WTC11 (cell line): ENCODE measurements at regions not wholly inside any gene's neighbourhood (a gene's known extent, or its start where the extent isn't known, plus 50 kb on each side); places are given as distances from the start of the nearest gene placed in this dataset.

Experiments
- ATAC-seq: fragments of 200-7000 bp; cut with Tn5 transposase; 2 replicates; pipeline ENCODE4 v1.10.0; 2021; ENCODE audit warnings: mild to moderate bottlenecking, moderate library complexity
- CTCF ChIA-PET: fragments of 300-600 bp; sonication (Branson Sonifier 250); formaldehyde crosslinking; loops from one replicate; lab custom pipeline; 2021; ENCODE audit warnings: antibody characterized with exemption; lab: Charles Lee
- POLR2A ChIA-PET: fragments of 350-600 bp; sonication (Branson Sonifier 250); formaldehyde crosslinking; loops from one replicate; lab custom pipeline; 2021; ENCODE audit warnings: antibody characterized with exemption; lab: Charles Lee
- DNase-seq: peaks from one replicate; pipeline ENCODE4 v3.0.0; 2021; ENCODE audit warnings: low spot score
- H3K27ac Mint-ChIP-seq: 2 replicates; pipeline ENCODE4 v1.8.0; 2021; ENCODE audit warnings: mixed read lengths
- H3K27me3 Mint-ChIP-seq: 2 replicates; pipeline ENCODE4 v1.8.0; 2021; ENCODE audit warnings: low read depth, mild to moderate bottlenecking, moderate library complexity, mixed read lengths
- H3K36me3 Mint-ChIP-seq: 2 replicates; pipeline ENCODE4 v1.8.0; 2021; ENCODE audit warnings: mixed read lengths
- H3K4me1 Mint-ChIP-seq: 2 replicates; pipeline ENCODE4 v1.8.0; 2022; ENCODE audit warnings: mixed read lengths
- H3K4me3 Mint-ChIP-seq: 2 replicates; pipeline ENCODE4 v1.8.0; 2021; ENCODE audit warnings: mild to moderate bottlenecking, moderate library complexity, mixed read lengths
- H3K9me3 Mint-ChIP-seq: 2 replicates; pipeline ENCODE4 v1.8.0; 2021; ENCODE audit warnings: mixed read lengths
- ATF1 ChIP-seq: sonication (generic); formaldehyde crosslinking; IDR thresholded peaks from 2 replicates; pipeline ENCODE4 v1.8.1; 2023; ENCODE audit warnings: mild to moderate bottlenecking, moderate library complexity, missing genetic modification reagents
- ATF6 ChIP-seq: sonication (generic); formaldehyde crosslinking; IDR thresholded peaks from 2 replicates; pipeline ENCODE4 v1.8.1; 2023; ENCODE audit warnings: mild to moderate bottlenecking, missing genetic modification reagents
- ETV6 ChIP-seq: sonication (generic); formaldehyde crosslinking; IDR thresholded peaks from 2 replicates; pipeline ENCODE4 v1.8.1; 2022; ENCODE audit warnings: mild to moderate bottlenecking, missing genetic modification reagents
- GTF2I ChIP-seq: fragments of 250-450 bp; sonication (Bioruptor Pico); conservative IDR thresholded peaks from 2 replicates; pipeline ENCODE4 v1.4.0; 2021; ENCODE audit warnings: mild to moderate bottlenecking
- IRF1 ChIP-seq: sonication (generic); formaldehyde crosslinking; IDR thresholded peaks from 2 replicates; pipeline ENCODE4 v1.8.0; 2023; ENCODE audit warnings: missing genetic modification reagents
- NR2C2 ChIP-seq: sonication (generic); formaldehyde crosslinking; IDR thresholded peaks from 2 replicates; pipeline ENCODE4 v1.8.0; 2022; ENCODE audit warnings: mild to moderate bottlenecking, missing genetic modification reagents
- NR3C1 ChIP-seq: sonication (generic); formaldehyde crosslinking; conservative IDR thresholded peaks from 2 replicates; pipeline ENCODE4 v1.8.1; 2023; ENCODE audit warnings: low read depth, mild to moderate bottlenecking, missing genetic modification reagents
- RORB ChIP-seq: fragments of 250-450 bp; sonication (Bioruptor Pico); IDR thresholded peaks from 2 replicates; pipeline ENCODE4 v1.9.0; 2021; ENCODE audit warnings: mild to moderate bottlenecking
- SMAD4 ChIP-seq: sonication (generic); formaldehyde crosslinking; IDR thresholded peaks from 2 replicates; pipeline ENCODE4 v1.8.0; 2022; ENCODE audit warnings: mild to moderate bottlenecking, missing genetic modification reagents
- SOX15 ChIP-seq: fragments of 250-450 bp; sonication (Bioruptor Pico); IDR thresholded peaks from 2 replicates; pipeline ENCODE4 v1.9.0; 2021; ENCODE audit warnings: mild to moderate bottlenecking
- ZBTB21 ChIP-seq: sonication (generic); formaldehyde crosslinking; IDR thresholded peaks from 2 replicates; pipeline ENCODE4 v1.8.1; 2023; ENCODE audit warnings: mild to moderate bottlenecking, missing genetic modification reagents, borderline replicate concordance
- ZBTB43 ChIP-seq: sonication (generic); formaldehyde crosslinking; IDR thresholded peaks from 2 replicates; pipeline ENCODE4 v1.8.1; 2023; ENCODE audit warnings: mild to moderate bottlenecking, missing genetic modification reagents
- ZNF138 ChIP-seq: sonication (generic); formaldehyde crosslinking; conservative IDR thresholded peaks from 2 replicates; pipeline ENCODE4 v1.8.1; 2022; ENCODE audit warnings: mild to moderate bottlenecking, moderate library complexity, missing genetic modification reagents
- ZNF232 ChIP-seq: sonication (generic); formaldehyde crosslinking; IDR thresholded peaks from 2 replicates; pipeline ENCODE4 v1.8.0; 2022; ENCODE audit warnings: mild to moderate bottlenecking, missing genetic modification reagents
- ZNF423 ChIP-seq: fragments of 250-450 bp; sonication (Bioruptor Pico); IDR thresholded peaks from 2 replicates; pipeline ENCODE4 v2.1.2; 2022; ENCODE audit warnings: mild to moderate bottlenecking, moderate library complexity
- TF ChIP-seq, protein P1 (sequence below): fragments of 200-600 bp; IDR thresholded peaks from 2 replicates; pipeline ENCODE4 v1.8.0; 2022; ENCODE audit warnings: antibody characterized with exemption
- TF ChIP-seq, protein P2 (sequence below): sonication (generic); formaldehyde crosslinking; IDR thresholded peaks from 2 replicates; pipeline ENCODE4 v1.8.1; 2022; ENCODE audit warnings: low read depth, missing genetic modification reagents, borderline replicate concordance

DNA sequence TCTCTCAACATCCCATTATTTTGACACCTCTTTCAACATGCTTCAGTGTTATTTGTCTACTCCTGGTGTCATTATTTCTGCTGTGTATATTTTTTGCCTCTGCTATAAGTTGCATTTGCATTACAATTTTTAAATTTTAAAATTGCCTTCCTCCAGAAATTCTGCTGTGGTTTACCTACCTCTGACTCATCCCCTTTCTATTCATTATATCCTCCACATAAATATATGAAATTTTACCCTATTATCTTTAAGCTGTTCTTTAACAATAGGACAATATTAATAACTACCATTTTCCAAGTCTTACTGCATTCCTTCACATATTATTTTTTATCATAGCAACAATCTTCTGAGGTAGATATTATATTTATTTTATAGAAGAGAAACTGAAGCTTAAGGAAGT lies 178.1 kb upstream of the NRIP1 start:
- H3K9me3 Mint-ChIP-seq: no peaks in the 10 kb centered on the region
- H3K36me3 Mint-ChIP-seq: no peaks in the 10 kb centered on the region
- H3K4me1 Mint-ChIP-seq: peaks cover 31% of the 10 kb centered on the region
- ATAC-seq (no peak), DNase-seq (no peak)
- POLR2A ChIA-PET: interaction anchor here (0.7 kb wide), 1 partner anchor 235 kb away, joined by 3 read pairs; no protein-coding TSS in a partner anchor
- no peak overlapping the region for H3K27ac Mint-ChIP-seq
- CTCF ChIA-PET: interaction anchor here (1.1 to 1.4 kb wide), 3 partner anchors 178 to 278 kb away, joined by 3 to 9 read pairs (median 3); partner anchors contain the start of gene NRIP1
- H3K27me3 Mint-ChIP-seq: peaks cover 92% of the 10 kb centered on the region
- TF ChIP-seq ZNF138 (CRISPR knock-in tag) (no peak), NR3C1 (CRISPR knock-in tag) (no peak), RORB (CRISPR knock-in tag) (no peak), SMAD4 (no peak), ZNF232 (no peak), ETV6 (CRISPR knock-in tag) (no peak), ATF6 (CRISPR knock-in tag) (no peak), ZBTB43 (CRISPR knock-in tag) (no peak), GTF2I (CRISPR knock-in tag) (no peak), ZBTB21 (no peak), ZNF423 (CRISPR knock-in tag) (no peak), IRF1 (CRISPR knock-in tag) (no peak), SOX15 (CRISPR knock-in tag) (no peak), NR2C2 (CRISPR knock-in tag) (no peak), ATF1 (CRISPR knock-in tag) (no peak)
- TF ChIP-seq, protein P1, sequence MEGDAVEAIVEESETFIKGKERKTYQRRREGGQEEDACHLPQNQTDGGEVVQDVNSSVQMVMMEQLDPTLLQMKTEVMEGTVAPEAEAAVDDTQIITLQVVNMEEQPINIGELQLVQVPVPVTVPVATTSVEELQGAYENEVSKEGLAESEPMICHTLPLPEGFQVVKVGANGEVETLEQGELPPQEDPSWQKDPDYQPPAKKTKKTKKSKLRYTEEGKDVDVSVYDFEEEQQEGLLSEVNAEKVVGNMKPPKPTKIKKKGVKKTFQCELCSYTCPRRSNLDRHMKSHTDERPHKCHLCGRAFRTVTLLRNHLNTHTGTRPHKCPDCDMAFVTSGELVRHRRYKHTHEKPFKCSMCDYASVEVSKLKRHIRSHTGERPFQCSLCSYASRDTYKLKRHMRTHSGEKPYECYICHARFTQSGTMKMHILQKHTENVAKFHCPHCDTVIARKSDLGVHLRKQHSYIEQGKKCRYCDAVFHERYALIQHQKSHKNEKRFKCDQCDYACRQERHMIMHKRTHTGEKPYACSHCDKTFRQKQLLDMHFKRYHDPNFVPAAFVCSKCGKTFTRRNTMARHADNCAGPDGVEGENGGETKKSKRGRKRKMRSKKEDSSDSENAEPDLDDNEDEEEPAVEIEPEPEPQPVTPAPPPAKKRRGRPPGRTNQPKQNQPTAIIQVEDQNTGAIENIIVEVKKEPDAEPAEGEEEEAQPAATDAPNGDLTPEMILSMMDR: no peak
- TF ChIP-seq, protein P2, sequence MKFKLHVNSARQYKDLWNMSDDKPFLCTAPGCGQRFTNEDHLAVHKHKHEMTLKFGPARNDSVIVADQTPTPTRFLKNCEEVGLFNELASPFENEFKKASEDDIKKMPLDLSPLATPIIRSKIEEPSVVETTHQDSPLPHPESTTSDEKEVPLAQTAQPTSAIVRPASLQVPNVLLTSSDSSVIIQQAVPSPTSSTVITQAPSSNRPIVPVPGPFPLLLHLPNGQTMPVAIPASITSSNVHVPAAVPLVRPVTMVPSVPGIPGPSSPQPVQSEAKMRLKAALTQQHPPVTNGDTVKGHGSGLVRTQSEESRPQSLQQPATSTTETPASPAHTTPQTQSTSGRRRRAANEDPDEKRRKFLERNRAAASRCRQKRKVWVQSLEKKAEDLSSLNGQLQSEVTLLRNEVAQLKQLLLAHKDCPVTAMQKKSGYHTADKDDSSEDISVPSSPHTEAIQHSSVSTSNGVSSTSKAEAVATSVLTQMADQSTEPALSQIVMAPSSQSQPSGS (CRISPR knock-in tag): no peak
- TF ChIP-seq, all 79 proteins: peak for 0
- H3K4me3 Mint-ChIP-seq: no peak overlapping the region

DNA sequence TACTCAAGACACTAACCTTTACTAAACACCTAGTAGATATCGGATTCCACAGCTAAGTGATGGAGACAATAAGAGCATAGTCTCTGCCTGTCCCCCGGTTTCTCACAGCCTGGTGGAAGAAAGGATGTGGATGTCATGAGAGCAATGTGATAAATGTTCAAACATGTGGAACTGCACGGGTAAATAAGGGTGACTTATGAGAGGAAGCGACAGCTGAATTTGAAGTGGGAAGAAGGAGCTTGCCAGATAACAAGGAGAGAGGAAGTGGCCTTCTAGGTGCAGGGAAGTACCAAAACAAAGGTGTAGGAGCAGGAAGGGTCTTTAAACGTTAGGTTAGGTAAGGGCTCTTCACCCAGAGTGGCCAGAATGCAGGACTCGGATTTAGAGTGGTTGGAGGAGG lies 178.6 kb upstream of the NRIP1 start:
- peaks cover 91% of the 10 kb centered on the region for H3K27me3 Mint-ChIP-seq
- no peak for ATAC-seq
- no peaks in the 10 kb centered on the region for H3K9me3 Mint-ChIP-seq
- peaks cover 31% of the 10 kb centered on the region for H3K4me1 Mint-ChIP-seq
- ChIA-PET CTCF (interaction anchor here (1.2 to 1.4 kb wide), 2 partner anchors 240 to 278 kb away, joined by 3 to 9 read pairs; no protein-coding TSS in a partner anchor), POLR2A (interaction anchor here (0.7 kb wide), 1 partner anchor 235 kb away, joined by 3 read pairs; no protein-coding TSS in a partner anchor)
- no peaks in the 10 kb centered on the region for H3K36me3 Mint-ChIP-seq
- H3K27ac Mint-ChIP-seq: no peak overlapping the region
- H3K4me3 Mint-ChIP-seq: no peak overlapping the region
- DNase-seq: no peak
- TF ChIP-seq IRF1 (CRISPR knock-in tag): no peak
